HG02981 (cell line): ENCODE measurements at regions not wholly inside any gene's neighbourhood (a gene's known extent, or its start where the extent isn't known, plus 50 kb on each side); places are given as distances from the start of the nearest gene placed in this dataset.
"Not testable (repeated sequence)": the region's sequence is repeated elsewhere in the genome, so short reads cannot be mapped to it uniquely, and the experiment has no call there.

Experiments
- ATAC-seq: cut with Tn5 transposase; IDR thresholded peaks from one replicate; pipeline ENCODE4 v1.9.1; 2021; ENCODE audit warnings: mild to moderate bottlenecking, moderate library complexity; ENCODE audit not compliant: unreplicated experiment

DNA sequence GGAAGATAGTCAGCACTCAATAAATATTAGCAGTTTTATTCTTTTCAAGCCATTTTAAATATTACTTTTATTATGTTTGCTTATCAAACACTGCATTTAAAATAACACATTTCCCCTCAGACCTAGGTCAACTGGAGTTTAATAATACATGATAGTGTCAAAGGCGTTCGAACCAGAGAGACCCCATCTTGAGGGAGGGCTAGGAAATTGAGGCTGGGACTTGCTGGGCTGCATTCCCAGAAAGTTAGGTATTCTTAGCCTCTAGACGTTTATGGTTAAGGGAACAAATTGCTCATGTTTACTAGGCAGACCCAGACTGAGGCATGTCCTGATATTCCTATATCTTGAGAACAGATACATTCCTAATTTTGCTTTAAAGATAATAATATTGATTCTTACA, 426.5 kb downstream of the METTL4 start:
- ATAC-seq = no peak

DNA sequence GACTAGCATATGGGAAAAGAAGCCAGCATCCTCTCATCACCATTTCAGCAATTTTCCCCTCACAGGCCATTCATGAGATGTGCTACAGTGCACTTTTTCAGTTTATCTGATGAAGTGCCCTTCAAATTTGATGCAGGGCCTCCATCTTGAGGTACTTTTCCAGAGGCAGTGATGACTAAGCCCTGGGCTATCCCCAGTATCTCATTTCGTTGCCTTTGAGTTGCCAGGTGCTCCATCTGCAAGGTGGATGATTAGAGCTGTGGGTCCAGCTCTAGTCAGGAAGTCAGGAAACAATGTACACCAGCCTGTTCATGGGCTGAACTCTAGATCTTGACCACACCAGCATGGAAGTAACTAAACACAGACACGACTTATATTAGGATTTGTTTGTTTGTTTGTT, 425.2 kb downstream of the METTL4 start:
- no peak for ATAC-seq

DNA sequence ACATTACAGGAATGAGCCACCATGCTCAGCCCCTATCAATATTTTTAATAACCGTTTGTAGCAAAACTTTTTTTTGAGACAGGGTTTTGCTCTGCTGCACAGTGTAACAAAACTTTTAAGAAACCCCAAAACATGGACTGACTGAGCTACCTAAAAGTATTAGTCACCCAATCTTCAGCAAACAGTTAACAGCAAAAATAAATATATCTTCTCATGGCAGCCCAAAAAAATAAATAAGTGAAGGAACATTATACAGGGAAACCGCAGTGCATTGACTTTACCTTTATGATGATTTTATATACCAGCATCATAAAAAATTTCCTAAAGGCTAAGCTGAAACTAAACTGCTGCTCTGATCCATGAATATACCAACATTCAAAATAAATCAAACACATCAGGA, 424.6 kb downstream of the METTL4 start:
- ATAC-seq = no peak

DNA sequence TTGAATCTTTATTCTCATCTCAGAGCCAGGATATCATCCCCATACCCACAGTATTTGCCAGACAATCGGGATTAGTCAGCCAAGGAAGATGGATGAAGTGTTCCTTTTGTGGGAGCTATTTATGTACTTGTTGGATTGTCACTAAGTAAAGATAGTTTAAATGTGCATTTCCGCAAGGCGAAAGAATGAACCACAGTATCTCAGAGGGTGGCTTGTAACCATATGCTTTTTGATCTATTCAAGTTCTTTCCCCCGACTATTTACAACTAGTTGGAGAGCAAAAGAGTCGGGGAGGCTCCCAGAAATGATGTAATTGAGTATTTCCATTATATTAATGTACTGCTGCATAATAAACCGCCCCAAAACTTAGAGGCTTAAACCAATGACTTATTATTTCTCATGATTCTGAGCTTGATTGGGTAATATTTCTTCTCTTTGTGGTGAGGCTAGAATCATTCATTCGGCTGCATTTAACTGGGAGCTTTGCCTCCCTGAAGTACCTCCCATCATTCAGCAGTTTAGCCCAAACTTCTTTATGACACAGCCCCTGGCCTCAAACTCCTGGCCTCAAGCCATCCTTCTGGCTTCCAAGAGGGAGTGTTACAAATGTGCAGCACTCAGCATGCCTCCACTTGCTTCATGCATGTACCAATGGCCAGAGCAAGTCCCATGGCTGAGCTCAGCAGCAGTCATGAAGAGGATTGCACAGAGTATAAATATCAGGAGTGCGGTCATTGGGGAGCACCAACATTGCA, 423.7 kb downstream of the METTL4 start:
- no peak for ATAC-seq

DNA sequence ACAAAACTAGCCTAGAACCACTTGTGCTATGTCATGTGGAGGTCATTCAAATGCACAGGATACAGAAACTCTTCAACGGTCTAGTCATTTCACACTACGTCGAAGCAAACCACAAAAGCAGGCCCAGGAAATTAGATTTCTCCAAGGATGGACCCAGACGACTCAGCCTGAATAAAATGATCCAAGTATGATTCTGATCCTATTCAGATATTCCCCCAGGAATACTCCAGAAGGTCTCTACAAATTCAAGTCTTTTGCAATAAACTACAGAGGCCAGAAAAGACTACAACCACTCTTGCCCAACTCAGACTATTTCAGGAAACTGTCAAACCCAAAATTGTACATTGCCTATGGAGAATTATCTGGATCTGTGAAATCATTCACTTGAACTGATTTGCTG, 422.5 kb downstream of the METTL4 start:
- no peak for ATAC-seq

DNA sequence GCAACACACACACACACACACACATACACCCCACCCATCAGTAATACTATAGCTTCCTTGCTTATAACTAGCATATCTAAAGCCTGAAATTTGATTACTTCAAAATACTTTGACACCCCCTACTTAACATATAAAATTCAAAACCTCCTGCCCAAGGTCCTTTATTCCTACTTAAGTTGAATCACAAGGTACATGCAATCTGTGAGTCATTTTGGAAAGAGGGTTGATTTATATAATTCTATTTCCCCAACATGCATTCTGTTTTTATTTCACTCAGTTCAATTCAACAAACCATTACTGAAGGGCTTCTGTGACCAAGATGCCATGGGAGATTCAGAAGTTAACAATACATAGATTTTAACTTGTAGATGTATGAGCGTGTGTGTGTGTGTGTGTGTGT, 420.7 kb downstream of the METTL4 start:
- ATAC-seq = no peak

DNA sequence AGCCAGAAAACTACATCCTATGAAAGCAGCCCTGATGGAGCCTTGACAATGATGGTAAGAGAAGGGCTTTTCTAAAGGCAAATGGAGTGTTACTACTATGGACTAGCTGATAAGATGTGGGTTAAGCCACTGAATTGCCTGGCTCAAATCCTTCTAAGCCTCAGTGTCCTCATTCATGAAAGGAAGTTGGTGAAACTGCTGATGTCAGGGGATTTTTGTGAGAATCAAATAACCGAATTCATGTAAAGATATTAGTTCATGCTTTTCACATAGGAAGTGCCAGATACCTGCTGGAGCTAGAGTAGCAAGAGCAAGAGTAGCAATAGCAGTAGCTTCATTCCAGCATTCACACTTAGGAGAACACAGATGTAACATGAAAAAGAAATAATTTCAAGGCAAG, 417.0 kb downstream of the METTL4 start:
- no peak for ATAC-seq

DNA sequence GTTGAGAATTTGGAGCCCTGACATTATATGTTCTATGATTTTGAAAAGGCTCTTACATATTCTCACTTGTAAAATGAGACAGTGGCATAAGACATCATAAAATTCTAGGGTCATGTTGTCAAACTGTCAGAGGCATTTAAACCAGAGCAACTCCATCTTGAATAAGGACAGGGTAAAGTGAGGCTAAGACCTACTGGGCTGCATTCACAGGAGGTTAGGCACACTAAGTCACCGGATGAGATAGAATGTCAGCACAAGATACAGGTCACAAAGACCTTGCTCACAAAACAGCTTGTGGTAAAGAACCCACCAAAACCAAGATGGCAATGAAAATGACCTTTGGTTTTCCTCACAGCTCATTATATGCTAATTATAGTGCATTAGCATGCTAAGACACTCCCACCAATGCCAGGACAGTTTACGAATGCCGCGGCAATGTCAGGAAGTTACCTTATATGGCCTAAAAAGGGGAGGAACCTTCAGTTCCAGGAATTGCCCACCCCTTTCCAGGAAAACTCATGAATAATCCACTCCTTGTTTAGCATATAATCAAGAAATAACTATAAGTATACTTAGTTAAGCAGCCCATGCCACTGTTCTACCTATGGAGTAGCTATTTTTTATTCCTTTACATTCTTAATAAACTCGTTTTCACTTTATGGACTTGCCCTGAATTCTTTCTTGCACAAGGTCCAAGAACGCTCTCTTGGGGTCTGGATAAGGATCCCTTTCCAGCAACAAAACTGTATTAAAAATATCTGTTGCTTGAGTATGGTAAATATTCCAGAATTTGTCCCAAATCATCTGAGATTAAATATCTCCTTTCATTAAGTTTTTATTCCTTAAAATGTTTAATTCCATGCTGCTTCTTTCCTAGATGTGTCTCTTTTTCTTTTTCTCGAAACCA, 406.4 kb downstream of the METTL4 start:
- no peak for ATAC-seq

DNA sequence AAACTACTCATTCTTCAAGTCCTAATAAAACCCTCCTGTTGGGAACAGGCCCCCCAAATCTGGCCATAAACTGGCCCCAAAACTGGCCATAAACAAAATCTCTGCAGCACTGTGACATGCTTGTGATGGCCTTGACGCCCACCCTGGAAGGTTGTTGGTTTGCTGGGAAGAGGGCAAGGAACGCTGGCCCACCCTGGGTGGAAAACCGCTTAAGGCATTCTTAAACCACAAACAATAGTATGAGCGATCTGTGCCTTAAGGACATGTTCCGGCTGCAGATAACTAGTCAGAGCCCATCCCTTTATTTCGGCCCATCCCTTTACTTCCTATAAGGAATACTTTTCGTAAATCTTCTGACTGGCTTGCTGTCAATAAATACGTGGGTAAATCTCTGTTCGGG, 404.4 kb downstream of the METTL4 start:
- not testable (repeated sequence) for ATAC-seq

DNA sequence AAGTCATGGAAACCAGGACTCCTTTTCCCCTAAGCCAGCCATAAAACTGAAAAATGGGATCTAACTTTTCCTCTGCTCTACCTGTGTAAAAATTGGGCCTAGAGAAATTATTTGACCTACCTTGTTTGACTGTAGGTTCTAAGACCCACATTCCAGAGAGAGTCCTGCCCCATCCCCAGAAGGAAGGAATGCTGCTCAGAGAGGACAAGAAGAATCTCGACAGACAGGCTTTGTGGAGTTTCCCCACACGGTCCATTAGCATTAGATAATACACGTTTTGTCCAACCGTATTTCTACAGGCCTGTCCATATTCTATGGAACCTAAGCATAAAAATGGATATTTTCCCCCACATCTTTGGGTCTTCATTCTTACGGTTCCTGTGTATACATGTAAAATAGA, 403.3 kb downstream of the METTL4 start:
- no peak for ATAC-seq

DNA sequence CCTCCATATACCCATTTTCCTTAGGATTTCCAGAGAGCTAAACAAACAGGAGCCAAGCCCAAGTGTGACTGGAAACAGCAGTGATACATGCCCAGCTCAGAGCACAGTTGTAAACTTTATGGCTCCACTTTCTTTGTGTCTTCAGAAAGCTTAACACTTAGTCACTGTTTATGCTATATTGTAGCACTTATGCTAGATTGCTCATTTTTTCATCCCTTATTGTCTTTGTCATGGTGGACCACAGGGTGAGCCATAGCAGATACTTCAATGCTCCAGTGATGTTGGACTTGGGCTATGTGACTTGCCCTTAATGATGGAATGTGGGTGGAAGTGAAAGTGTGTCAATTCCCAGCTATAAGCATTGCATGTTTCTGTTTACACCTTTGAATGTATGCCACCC, 401.6 kb downstream of the METTL4 start:
- ATAC-seq = no peak

DNA sequence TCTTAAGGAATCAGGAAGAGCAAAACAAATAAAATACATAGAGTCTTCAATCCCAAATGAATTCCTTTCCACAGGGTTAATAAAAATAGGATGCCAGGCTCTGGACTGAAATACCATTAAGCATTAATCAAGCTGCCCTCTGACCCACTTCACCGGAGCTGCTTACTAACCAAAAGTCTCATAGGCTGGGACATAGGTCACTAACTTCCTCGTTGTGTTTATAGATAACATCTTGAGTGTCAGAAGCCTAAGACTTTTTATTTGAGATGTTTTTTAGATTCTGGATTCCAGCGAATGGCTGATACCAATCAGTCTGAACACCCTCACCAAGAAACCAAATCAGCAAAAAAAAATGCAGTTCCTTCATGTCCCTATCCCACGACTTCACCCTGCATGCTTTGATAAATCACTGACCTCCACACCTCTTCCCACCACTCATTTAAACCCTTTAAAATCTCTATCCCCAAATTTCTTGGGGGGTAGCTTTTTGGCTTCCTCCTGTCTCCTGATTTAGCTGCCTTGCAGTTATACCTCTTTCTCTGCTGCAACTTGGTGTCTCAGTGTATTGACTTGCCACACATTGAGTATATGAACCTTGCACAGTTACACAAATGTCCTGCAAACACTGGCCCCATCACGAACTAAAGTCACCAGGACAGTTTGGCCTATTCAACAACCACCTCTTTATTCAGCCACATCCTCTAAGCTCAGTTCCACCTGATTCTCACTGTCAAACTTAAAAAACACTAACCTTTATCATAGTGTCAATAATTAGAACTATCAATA, 399.3 kb downstream of the METTL4 start:
- no peak for ATAC-seq

DNA sequence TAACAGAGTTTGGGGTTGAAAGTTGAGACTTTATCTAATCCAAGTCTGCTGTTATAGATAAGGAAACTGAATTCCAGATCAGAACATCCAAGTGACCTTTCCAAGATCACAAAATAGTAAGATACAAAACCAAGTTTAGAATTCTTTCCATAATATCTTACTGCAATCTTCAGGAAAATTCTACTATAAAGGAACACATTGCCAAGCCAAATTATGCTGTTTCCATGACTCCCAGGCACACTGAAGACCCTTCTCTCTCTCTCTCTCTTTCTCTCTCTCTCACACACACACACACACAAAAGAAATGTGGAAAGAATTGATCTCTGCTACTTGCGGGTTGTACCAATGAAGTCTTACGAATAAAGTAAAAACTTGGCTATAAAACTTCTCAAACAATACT, 398.4 kb downstream of the METTL4 start:
- ATAC-seq = no peak

DNA sequence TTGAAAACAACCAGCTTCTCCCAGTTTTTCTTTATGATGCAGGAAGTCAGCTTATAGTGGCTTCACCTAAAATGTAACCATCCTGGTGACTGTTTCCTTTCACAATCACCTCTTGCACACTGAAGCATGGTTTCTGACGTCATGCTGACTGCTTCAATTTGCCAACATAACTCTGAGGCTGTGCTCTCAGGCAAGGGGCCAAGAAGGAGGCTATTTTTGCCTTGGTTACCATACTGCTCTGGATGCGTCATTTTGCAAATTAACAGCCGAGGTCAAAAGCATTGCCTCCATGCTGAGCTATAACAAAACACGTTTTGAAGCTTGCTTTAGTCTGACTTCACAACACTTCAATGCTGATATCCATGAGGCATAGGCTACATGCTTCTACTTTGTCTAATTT, 397.8 kb downstream of the METTL4 start:
- ATAC-seq = no peak

DNA sequence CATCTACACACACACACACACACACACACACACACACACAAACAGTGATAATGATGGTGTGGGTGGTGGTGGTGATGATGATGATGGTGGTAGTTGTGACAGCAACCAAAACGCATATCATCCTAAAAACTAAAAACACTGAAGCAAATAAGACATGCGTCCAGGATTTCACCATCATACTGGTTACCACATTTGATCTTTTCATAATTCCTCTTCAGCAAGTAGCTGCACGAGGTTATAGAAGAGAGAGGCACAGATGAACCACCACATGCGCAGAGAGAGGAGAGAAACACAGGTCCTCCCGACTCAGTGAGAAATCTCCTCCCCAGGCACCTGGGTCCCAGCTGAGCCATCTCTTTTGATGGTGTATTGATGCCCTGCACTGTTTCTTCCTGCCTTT, 393.3 kb downstream of the METTL4 start:
- no peak for ATAC-seq

DNA sequence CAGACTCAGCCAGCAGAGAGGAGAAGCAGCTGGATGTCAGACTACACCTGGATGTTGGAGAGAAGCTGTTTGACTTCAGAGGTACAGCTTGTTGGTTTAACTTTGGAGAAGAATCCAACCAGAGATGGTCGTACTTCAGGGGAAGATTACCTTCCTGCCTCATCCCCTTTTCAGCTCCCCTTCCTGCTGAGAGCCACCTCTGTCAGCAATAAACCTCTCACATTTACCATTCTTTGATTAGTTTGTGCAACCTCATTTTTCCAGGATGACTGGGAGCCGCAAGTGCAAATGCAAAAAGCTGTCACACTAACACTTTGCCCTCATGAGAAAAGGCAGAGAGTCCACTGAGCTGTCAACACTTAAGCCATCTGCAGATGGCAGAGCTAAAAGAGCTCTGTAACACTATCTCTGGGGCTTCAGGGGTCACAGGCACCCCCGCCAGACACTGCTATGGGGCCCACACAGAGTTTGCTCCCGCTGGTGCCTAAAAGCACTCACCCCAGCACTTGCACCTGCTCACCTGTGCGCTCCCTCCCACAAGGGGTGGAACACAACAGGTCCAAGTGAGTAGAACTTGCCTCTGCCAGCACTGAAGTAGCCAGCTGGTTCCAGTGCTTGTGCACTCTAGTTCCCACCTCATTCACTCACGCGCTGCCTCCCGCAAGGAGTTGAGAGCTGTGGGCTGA, 391.7 kb downstream of the METTL4 start:
- no peak for ATAC-seq

DNA sequence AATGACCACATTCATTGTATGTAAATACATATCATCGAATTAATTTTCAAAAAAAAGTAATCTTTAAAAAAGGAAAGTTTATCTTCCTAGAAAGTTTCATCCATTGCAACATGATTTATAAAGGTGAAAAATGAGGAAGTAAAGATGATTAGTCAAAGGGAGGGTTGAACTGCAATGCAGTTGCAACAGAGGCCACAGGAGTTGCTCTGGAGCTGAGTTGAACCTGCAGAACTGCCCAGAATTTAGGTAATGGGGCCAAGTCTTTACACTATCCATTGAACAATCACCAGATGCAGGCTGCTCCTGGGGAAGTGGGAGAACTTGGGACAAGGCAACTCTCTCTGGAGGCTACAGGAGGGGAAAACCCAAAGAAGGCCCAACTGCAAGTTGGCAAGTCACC, 390.7 kb downstream of the METTL4 start:
- ATAC-seq = no peak

DNA sequence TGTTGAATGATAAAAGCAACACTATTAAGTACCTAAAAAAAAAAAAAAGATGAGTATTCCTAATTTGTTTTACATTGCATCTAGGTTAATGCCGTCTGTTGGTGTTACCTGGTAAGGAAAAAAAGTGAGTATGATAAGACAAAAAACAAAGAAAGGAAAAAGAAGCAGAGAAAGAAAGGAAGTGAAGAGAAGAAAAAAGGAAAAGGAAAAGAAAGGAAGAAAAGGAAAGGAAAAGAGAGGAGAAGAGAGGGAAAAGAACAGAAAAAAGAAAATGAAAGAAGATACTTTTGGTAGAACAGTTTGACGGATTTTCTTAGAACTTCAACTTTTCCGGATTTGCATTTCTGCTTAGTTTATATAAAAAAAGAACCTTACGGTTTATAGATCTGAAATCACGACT, 387.9 kb downstream of the METTL4 start:
- ATAC-seq = no peak

DNA sequence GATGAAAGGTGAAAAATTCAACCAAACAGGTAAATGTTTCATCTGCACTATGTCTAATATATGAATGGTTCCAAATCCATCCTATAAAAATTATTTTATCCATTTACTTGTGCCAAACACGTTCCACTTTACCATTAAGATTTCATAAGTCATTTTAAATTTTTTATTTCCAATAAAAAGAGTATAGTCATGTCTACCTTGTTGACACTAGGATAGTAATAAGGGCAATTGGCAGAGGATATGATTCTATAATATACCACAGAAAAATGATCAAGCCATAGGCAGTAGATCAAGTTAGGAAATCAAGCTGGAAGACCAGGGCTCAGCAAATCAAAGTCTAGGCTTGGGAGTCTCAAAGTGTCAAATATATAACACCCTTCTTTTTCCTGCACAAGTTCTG, 384.3 kb downstream of the METTL4 start:
- no peak for ATAC-seq

DNA sequence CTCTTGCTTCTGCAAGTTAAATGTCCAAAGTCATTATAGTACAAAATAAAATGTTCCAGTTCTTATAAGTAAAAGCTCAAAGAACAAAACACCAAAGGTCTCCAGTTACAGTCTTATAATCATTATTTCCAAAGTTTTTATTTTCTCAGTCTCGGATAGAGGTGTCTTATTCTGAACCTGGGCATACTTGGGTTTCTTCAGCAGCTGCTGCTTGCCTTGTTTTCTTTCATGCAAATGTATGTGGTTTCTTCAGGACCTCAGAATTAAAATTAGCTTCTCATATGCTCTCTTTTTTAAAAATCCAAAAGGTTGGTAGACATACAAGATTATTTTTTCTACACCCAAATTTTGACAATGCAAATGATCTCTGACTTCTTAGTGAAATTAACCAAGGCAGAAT, 383.0 kb downstream of the METTL4 start:
- no peak for ATAC-seq

DNA sequence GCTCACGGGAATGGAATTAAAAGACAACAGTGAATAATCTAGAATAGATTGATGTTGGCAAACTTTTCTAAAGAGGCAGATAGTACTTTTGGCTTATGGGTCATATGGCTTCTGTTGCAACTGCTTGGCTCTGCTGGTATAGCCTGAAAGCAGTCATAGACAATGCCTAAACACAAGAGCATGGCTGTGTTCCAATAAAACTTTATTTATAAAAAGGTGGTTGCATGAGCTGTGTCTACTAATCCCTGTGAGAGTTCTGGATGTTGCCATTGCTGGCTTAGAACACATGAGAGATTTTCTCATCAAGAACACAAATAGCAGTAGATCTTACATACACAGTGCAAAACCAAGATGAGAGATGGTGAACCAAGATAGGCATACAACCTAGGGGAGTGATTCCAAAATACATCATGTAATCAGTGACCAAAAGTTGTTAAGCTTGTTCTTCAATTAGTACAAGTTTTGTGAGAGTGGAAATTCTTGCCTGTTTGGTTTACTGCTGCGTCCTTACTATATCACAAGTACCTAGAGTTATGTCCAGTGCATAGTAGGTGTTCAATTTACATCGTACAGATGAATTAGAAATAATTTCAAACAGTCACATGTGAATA, 380.0 kb downstream of the METTL4 start:
- ATAC-seq = no peak
